ENCODE measurements at regions not wholly inside any gene's neighbourhood (a gene's known extent, or its start where the extent isn't known, plus 50 kb on each side); places are given as distances from the start of the nearest gene placed in this dataset.

DNA sequence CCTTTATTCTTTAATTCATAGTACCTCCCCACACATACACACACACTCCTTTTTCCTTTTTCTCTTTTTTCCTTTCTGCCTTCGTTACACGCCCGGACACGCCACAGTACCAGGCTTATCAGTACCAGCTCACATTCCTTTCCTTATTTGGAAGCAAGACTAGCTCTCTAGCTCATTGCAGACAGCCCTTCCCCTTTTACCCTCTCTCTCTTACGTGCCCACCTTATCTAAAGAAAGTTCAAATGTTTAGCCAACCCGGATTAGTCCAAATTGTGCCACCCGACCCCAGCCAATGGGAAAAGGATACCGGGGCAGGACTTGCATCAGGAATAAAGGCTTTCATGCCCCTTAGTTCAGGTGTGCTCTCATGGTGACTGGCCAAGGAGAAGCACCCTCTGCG is 194.7 kb upstream of the VCX3A start:
- TF ChIP-seq, protein P1, sequence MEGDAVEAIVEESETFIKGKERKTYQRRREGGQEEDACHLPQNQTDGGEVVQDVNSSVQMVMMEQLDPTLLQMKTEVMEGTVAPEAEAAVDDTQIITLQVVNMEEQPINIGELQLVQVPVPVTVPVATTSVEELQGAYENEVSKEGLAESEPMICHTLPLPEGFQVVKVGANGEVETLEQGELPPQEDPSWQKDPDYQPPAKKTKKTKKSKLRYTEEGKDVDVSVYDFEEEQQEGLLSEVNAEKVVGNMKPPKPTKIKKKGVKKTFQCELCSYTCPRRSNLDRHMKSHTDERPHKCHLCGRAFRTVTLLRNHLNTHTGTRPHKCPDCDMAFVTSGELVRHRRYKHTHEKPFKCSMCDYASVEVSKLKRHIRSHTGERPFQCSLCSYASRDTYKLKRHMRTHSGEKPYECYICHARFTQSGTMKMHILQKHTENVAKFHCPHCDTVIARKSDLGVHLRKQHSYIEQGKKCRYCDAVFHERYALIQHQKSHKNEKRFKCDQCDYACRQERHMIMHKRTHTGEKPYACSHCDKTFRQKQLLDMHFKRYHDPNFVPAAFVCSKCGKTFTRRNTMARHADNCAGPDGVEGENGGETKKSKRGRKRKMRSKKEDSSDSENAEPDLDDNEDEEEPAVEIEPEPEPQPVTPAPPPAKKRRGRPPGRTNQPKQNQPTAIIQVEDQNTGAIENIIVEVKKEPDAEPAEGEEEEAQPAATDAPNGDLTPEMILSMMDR (IDR thresholded peaks at IDR 0.05): no peak
- TF ChIP-seq, protein P2, sequence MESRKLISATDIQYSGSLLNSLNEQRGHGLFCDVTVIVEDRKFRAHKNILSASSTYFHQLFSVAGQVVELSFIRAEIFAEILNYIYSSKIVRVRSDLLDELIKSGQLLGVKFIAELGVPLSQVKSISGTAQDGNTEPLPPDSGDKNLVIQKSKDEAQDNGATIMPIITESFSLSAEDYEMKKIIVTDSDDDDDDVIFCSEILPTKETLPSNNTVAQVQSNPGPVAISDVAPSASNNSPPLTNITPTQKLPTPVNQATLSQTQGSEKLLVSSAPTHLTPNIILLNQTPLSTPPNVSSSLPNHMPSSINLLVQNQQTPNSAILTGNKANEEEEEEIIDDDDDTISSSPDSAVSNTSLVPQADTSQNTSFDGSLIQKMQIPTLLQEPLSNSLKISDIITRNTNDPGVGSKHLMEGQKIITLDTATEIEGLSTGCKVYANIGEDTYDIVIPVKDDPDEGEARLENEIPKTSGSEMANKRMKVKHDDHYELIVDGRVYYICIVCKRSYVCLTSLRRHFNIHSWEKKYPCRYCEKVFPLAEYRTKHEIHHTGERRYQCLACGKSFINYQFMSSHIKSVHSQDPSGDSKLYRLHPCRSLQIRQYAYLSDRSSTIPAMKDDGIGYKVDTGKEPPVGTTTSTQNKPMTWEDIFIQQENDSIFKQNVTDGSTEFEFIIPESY (IDR thresholded peaks at IDR 0.05; ENCODE audit: borderline replicate concordance, low read depth): no peak
- no peak for TF ChIP-seq TEAD4 (IDR thresholded peaks at IDR 0.05; ENCODE audit: borderline replicate concordance, insufficient read depth)
- no peak for TF ChIP-seq SMC3 (IDR thresholded peaks at IDR 0.05; ENCODE audit: low read depth, low read length)
- no peak for TF ChIP-seq NFIC (IDR thresholded peaks at IDR 0.05; ENCODE audit: borderline replicate concordance)
- TF ChIP-seq TCF12 (IDR thresholded peaks at IDR 0.05): no peak
- TF ChIP-seq EP300 (IDR thresholded peaks at IDR 0.05; ENCODE audit: borderline replicate concordance in 1 of 2, low read depth in 1 of 2, low read length in 1 of 2): no peak
- TF ChIP-seq CHD2 (IDR thresholded peaks at IDR 0.05; ENCODE audit: low read length, partially characterized antibody): no peak
- no peak for TF ChIP-seq RAD21 (IDR thresholded peaks at IDR 0.05; ENCODE audit: low read length)
- TF ChIP-seq EZH2phosphoT487 (IDR thresholded peaks at IDR 0.05; ENCODE audit: borderline replicate concordance, low read depth): no peak
- TF ChIP-seq, protein P3, sequence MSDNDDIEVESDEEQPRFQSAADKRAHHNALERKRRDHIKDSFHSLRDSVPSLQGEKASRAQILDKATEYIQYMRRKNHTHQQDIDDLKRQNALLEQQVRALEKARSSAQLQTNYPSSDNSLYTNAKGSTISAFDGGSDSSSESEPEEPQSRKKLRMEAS (IDR thresholded peaks at IDR 0.05; ENCODE audit: low read depth): no peak
- TF ChIP-seq PBX3 (IDR thresholded peaks at IDR 0.05): no peak
- TF ChIP-seq YY1 (IDR thresholded peaks at IDR 0.05; ENCODE audit: low read depth): no peak

All from SK-N-SH (cell line).